ENCODE measurements at regions not wholly inside any gene's neighbourhood (a gene's known extent, or its start where the extent isn't known, plus 50 kb on each side); places are given as distances from the start of the nearest gene placed in this dataset.
A peak's percentile ranks its signal among the peaks of the same experiment; 100 is the strongest.
"Not testable (repeated sequence)": the region's sequence is repeated elsewhere in the genome, so short reads cannot be mapped to it uniquely, and the experiment has no call there.

DNA sequence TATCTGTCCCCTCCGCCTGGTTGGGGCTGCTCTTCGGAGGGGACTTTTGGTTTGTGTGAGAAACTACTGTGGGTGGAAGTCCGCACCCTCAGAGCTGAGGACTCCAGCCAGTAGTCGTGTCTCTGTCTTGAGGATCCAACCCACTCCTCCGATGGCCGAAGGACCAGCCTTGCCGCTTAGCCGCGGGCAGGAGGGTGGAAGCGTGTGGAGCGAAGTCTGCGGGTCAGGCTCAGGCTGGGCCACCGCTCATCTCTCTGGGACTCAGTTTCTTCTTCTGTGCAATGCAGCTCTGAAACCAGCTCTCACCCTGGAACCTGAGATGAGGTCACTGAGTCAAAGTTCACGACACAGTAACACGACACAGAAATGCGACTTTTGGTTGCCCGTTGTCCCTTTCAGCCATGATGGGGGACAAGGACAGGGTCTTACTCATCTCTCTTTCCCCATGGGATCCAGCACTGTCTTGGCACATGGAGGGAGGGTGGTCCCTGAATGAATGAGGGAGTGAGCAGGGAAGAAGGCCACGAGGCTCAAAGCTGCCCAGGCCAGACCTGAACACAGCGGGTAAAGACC is 133.3 kb upstream of the PODXL start:
- DNase-seq (ENCODE audit: low read depth), result no peak
- TF ChIP-seq, protein P1, sequence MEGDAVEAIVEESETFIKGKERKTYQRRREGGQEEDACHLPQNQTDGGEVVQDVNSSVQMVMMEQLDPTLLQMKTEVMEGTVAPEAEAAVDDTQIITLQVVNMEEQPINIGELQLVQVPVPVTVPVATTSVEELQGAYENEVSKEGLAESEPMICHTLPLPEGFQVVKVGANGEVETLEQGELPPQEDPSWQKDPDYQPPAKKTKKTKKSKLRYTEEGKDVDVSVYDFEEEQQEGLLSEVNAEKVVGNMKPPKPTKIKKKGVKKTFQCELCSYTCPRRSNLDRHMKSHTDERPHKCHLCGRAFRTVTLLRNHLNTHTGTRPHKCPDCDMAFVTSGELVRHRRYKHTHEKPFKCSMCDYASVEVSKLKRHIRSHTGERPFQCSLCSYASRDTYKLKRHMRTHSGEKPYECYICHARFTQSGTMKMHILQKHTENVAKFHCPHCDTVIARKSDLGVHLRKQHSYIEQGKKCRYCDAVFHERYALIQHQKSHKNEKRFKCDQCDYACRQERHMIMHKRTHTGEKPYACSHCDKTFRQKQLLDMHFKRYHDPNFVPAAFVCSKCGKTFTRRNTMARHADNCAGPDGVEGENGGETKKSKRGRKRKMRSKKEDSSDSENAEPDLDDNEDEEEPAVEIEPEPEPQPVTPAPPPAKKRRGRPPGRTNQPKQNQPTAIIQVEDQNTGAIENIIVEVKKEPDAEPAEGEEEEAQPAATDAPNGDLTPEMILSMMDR (conservative IDR thresholded peaks at IDR 0.05; ENCODE audit: low read depth, low read length), result no peak
- H3K4me3 ChIP-seq (ENCODE audit: low read length), result no peak overlapping the region

DNA sequence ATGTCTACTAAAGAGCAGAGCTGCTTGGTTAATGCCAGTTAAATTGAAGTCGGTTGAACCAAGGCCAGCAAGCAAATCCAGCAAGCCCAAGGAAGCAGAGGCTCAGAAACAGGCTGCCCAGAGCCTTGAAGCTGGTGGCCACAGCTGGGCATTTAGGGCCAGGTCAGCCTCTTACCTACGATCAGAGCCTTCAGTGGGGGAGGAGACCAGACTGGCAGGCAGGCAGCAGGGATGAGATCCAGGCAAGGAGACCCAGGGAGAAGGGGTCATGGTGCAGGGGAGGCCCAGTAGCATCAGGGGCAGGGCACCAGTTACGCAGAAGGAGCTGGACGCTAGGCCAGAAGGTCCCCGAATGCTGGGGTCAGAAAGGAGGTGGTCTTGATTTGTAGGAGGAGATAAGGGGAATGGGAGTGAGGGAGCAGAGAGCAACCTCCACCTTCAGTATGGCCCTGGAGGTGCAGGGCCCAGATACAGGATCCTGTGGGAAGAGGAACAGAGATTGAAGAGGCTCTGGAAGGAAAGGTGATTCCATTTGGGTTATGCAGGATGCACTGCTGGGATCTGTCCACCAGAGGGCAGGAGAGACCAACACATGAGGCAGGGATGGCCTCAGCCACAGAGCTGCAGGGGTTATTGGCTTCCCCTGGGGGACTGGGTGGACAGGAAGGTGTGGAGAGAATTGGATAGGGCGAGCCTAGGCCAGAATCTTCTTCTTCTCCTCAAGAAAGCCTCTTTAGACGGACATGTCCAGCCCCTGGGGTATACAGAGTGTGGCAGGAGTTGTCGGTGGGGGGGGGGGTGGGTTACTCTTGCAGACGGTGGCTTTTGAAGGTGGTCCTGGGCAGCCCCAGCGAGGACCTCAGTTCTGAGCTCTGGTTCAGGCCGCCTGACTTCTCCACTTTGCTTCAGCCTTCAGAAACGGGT is 132.6 kb upstream of the PODXL start:
- TF ChIP-seq, protein P1 (conservative IDR thresholded peaks at IDR 0.05; ENCODE audit: low read depth, low read length), result peak; percentile 97
- DNase-seq (ENCODE audit: low read depth), result no peak
- no peak overlapping the region for H3K4me3 ChIP-seq (ENCODE audit: low read length)

DNA sequence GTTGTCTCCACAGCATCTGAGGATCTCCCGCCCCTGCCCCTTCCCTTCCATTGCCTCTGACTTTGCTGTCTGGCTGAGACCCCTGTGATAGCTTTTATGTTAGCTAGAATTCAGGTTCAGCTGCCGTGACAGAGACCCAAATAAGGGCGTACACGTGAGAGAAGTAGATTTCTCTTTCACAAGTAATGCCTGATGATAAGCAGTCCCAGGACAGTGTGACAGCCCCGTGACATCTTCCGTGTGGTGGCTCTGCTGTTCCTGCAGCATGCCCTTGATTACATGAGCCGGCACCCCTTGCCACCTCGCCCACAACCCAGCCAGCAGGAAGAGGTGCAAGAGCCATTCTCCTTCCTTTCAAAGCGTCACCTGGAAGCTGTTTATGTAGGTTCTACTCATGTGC is 130.9 kb upstream of the PODXL start:
- H3K4me3 ChIP-seq (ENCODE audit: low read length), result no peak overlapping the region
- TF ChIP-seq, protein P1 (conservative IDR thresholded peaks at IDR 0.05; ENCODE audit: low read depth, low read length), result no peak
- DNase-seq (ENCODE audit: low read depth), result no peak

DNA sequence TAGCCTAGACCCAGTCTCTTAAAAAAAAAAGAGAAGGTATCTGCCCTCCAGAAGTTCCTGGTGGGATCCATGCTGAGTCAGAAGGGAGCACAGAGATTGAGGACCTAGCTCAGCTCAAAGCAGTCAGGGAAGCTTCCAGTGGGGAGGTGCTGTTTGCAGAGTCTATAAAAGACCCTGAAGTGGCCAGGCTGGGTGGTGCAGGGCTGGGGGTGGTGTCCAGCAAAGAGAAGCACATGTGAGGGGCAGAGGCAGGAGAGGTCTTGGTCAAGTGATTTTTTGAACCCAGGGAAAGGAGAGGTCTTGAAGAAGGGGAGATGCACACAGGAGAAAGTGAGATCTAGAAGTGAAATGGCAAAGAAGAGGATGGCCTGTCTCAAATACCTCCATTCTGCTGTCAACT is 130.4 kb upstream of the PODXL start:
- TF ChIP-seq, protein P1 (conservative IDR thresholded peaks at IDR 0.05; ENCODE audit: low read depth, low read length), result no peak
- DNase-seq (ENCODE audit: low read depth), result no peak
- no peak overlapping the region for H3K4me3 ChIP-seq (ENCODE audit: low read length)

DNA sequence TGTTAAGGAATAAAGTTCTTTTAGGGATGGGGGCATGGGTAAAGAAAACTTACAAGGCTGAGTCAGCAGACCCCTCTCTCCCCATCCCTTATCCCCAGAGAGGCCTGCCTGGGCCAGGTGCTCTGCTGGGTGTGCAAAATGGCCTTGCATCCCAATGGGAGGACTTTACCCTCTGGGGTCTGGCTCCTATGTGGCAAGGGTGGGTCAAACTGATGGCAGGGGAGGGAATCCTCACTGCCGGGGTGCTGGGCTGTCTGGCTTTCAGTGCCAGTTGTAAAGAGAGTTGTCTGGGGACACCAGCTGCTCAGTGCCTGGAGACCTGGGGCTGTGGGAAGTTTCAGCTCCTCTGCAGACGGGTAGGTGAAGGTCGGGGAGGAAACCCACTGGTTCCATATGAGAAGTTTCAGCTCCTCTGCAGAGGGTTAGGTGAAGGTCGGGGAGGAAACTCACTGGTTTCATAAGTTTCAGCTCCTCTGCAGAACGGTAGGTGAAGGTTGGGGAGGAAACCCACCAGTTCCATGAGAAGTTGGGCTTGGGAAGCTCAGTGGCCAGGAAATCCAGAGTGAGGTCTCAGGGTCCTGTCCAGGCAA is 127.2 kb upstream of the PODXL start:
- H3K4me3 ChIP-seq (ENCODE audit: low read length), result no peak overlapping the region
- TF ChIP-seq, protein P1 (conservative IDR thresholded peaks at IDR 0.05; ENCODE audit: low read depth, low read length), result no peak
- DNase-seq (ENCODE audit: low read depth), result no peak

DNA sequence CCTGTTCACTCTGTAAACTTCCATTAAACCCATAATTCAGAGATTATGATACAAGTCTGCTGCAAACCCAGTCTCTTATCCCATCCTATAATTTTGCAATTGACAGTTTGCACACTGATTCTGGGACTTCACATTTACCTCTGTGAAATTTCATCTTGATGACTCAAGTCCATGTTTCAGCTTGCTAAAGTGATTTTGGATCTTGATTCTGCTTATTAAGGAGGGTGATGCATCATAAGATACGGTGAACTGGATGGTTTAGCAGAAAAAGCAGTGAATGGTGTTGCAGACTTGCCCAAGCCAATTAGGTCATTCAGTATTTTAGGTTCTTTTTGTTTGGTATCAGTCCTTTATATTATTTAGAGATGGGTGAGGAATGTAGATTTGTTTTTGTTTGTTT is 125.5 kb upstream of the PODXL start:
- H3K4me3 ChIP-seq (ENCODE audit: low read length), result no peak overlapping the region
- TF ChIP-seq, protein P1 (conservative IDR thresholded peaks at IDR 0.05; ENCODE audit: low read depth, low read length), result no peak
- no peak for DNase-seq (ENCODE audit: low read depth)

DNA sequence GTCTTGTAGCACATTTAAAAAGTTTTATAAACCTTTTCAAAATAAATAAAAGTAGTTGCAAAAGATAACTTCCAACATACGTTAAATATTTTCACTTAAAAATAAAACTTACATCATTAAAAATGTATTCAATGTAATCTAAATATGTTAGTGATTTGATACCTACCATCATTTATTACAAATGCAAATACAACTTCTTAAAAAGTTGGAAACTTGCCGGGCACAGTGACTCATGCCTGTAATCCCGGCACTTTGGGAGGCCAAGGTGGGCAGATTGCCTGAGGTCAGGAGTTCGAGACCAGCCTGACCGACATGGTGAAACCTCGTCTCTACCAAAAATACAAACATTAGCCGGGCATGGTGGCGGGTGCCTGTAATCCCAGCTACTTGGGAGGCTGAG is 122.6 kb upstream of the PODXL start:
- DNase-seq (ENCODE audit: low read depth), result not testable (repeated sequence)

DNA sequence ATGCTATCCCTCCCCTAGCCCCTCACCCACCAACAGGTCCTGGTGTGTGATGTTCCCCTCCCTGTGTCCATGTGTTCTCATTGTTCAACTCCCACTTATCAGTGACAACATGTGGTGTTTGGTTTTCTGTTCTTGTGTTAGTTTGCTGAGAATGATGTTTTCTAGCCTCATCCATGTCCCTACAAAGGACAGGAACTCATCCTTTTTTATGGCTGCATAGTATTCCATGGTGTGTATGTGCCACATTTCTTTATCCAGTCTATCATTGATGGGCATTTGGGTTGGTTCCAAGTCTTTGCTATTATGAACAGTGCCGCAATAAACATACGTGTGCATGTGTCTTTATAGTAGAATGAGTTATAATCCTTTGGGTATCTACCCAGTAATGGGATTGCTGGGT is 120.4 kb upstream of the PODXL start:
- not testable (repeated sequence) for DNase-seq (ENCODE audit: low read depth); H3K4me3 ChIP-seq (ENCODE audit: low read length)

More for the DNA sequence above, 122.6 kb upstream of the PODXL start:
- H3K4me3 ChIP-seq (ENCODE audit: low read length), result not testable (repeated sequence)

All from retinal pigment epithelial cell (primary cell).